ENCODE measurements at regions not wholly inside any gene's neighbourhood (a gene's known extent, or its start where the extent isn't known, plus 50 kb on each side); places are given as distances from the start of the nearest gene placed in this dataset.

GRCh38 chr7:152544971-152545619, 109.3 kb upstream of the KMT2C start:
- TF ChIP-seq CTCF (IDR thresholded peaks at IDR 0.05), result no peak
- no peak for TF ChIP-seq POLR2A (IDR thresholded peaks at IDR 0.05)
